ENCODE measurements at regions not wholly inside any gene's neighbourhood (a gene's known extent, or its start where the extent isn't known, plus 50 kb on each side); places are given as distances from the start of the nearest gene placed in this dataset.

GRCh38 chr3:127425505-127426443 lies 137.9 kb upstream of the PRR20G start:
- no peak for TF ChIP-seq CTCF (IDR thresholded peaks at IDR 0.05)
- no peak for TF ChIP-seq POLR2A (IDR thresholded peaks at IDR 0.05)

Data from testis (tissue), 2 donors.